Fibroblast of the conjunctiva (primary cell): ENCODE measurements at regions not wholly inside any gene's neighbourhood (a gene's known extent, or its start where the extent isn't known, plus 50 kb on each side); places are given as distances from the start of the nearest gene placed in this dataset.
"Not testable (repeated sequence)": the region's sequence is repeated elsewhere in the genome, so short reads cannot be mapped to it uniquely, and the experiment has no call there.

Experiments
- DNase-seq: peaks from one replicate; pipeline ENCODE4 v3.0.0-alpha.2; 2010; ENCODE audit warnings: low read depth

GRCh38 chr14:43410631-43411030 lies 1096.5 kb downstream of the FSCB start:
- DNase-seq, result no peak

GRCh38 chr14:43408472-43408871 lies 1098.6 kb downstream of the FSCB start:
- no peak for DNase-seq

GRCh38 chr14:43407706-43408105 lies 1099.4 kb downstream of the FSCB start:
- no peak for DNase-seq

GRCh38 chr14:43406931-43407330 lies 1100.2 kb downstream of the FSCB start:
- no peak for DNase-seq

GRCh38 chr14:43399289-43399688 lies 1107.8 kb downstream of the FSCB start:
- DNase-seq, result no peak

- DNase-seq, result not testable (repeated sequence)
Measured at GRCh38 chr14:43370565-43370896, 1136.6 kb downstream of the FSCB start.

GRCh38 chr14:43369710-43370564 lies 1137.1 kb downstream of the FSCB start:
- no peak for DNase-seq

- no peak for DNase-seq
Measured at GRCh38 chr14:43362586-43362985, 1144.5 kb downstream of the FSCB start.

- DNase-seq, result no peak
Measured at GRCh38 chr14:43361751-43362150, 1145.3 kb downstream of the FSCB start.

GRCh38 chr14:43360239-43360638 lies 1146.8 kb downstream of the FSCB start:
- DNase-seq, result no peak

- no peak for DNase-seq
Measured at GRCh38 chr14:43359317-43359716, 1147.8 kb downstream of the FSCB start.

- DNase-seq, result no peak
Measured at GRCh38 chr14:43356979-43357545, 1150.0 kb downstream of the FSCB start.

- no peak for DNase-seq
Measured at GRCh38 chr14:43356382-43356781, 1150.7 kb downstream of the FSCB start.

GRCh38 chr14:43341921-43342320 lies 1165.2 kb downstream of the FSCB start:
- no peak for DNase-seq

- DNase-seq, result no peak
Measured at GRCh38 chr14:43338713-43339112, 1168.4 kb downstream of the FSCB start.

- no peak for DNase-seq
Measured at GRCh38 chr14:43336351-43336750, 1170.7 kb downstream of the FSCB start.

- not testable (repeated sequence) for DNase-seq
Measured at GRCh38 chr14:43326501-43327407, 1180.3 kb downstream of the FSCB start.

- no peak for DNase-seq
Measured at GRCh38 chr14:43316427-43316826, 1190.7 kb downstream of the FSCB start.

GRCh38 chr14:43313719-43314118 lies 1193.4 kb downstream of the FSCB start:
- no peak for DNase-seq

GRCh38 chr14:43308421-43309110 lies 1198.5 kb downstream of the FSCB start:
- no peak for DNase-seq

- no peak for DNase-seq
Measured at GRCh38 chr14:43307836-43308235, 1199.2 kb downstream of the FSCB start.

- no peak for DNase-seq
Measured at GRCh38 chr14:43306053-43306452, 1201.0 kb downstream of the FSCB start.
